Activated B cell treated with CpG ODN at 0.5 μM for 24 hours (primary cell): ENCODE measurements at regions not wholly inside any gene's neighbourhood (a gene's known extent, or its start where the extent isn't known, plus 50 kb on each side); places are given as distances from the start of the nearest gene placed in this dataset.

Source experiments
- ATAC-seq: fragments of 200-7000 bp; cut with Tn5 transposase; one replicate; pipeline ENCODE4 v1.10.0; 2021; ENCODE audit warnings: low read depth, mild to moderate bottlenecking, moderate library complexity
- CTCF ChIA-PET: fragments of 350-600 bp; sonication (Branson Sonifier 250); formaldehyde crosslinking; loops from one replicate; lab custom pipeline; 2021; ENCODE audit warnings: antibody characterized with exemption; lab: Charles Lee
- POLR2A ChIA-PET: fragments of 350-600 bp; sonication (Branson Sonifier 250); formaldehyde crosslinking; loops from one replicate; lab custom pipeline; 2021; ENCODE audit warnings: antibody characterized with exemption; lab: Charles Lee
- DNase-seq: peaks from one replicate; pipeline ENCODE4 v3.0.0; 2022
- H3K27ac Mint-ChIP-seq: one replicate; pipeline ENCODE4 v1.8.0; 2020; ENCODE audit warnings: mixed read lengths
- H3K27me3 Mint-ChIP-seq: one replicate; pipeline ENCODE4 v1.8.0; 2021; ENCODE audit warnings: mixed read lengths
- H3K36me3 Mint-ChIP-seq: one replicate; pipeline ENCODE4 v1.8.0; 2021; ENCODE audit warnings: low read depth, mixed read lengths
- H3K4me1 Mint-ChIP-seq: one replicate; pipeline ENCODE4 v1.8.0; 2021; ENCODE audit warnings: mixed read lengths
- H3K4me3 Mint-ChIP-seq: one replicate; pipeline ENCODE4 v1.8.0; 2020; ENCODE audit warnings: mild to moderate bottlenecking, mixed read lengths
- H3K9me3 Mint-ChIP-seq: one replicate; pipeline ENCODE4 v1.8.0; 2020; ENCODE audit warnings: mixed read lengths
- intact Hi-C: fragments of 100-400 bp; cut with micrococcal nuclease; formaldehyde crosslinking; loops from one replicate; pipeline ENCODE4 v1.15.1; 2024
- TF ChIP-seq, protein P1 (sequence below): fragments of 200-600 bp; IDR thresholded peaks from one replicate; pipeline ENCODE4 v1.8.0; 2022; ENCODE audit warnings: antibody characterized with exemption, mild to moderate bottlenecking

DNA sequence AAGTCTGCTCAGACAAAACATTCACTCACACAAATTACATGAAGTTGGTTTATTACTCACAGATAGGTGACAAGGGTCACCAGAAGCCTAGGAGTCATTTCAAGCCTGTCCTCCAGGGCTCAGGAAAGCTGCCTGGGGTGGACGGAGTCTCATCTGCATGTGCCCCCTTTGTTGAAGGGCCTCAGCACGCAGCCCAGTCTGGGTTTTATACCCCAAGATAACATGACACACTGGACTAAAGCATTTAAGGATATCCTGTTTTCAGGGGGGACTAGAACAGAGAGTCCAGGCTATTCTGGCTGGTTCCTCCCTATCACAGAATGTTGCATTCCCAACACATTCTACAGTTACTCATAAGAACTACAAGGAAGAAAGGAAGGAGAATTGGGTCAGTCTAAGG lies 164.7 kb downstream of the MREG start:
- ATAC-seq: no peak
- Mint-ChIP-seq H3K27me3 (peaks cover 2% of the 10 kb centered on the region), H3K4me3 (no peak overlapping the region), H3K36me3 (no peaks in the 10 kb centered on the region), H3K9me3 (peaks cover 2% of the 10 kb centered on the region), H3K27ac (no peak overlapping the region), H3K4me1 (peaks cover 6% of the 10 kb centered on the region)
- DNase-seq: no peak
- TF ChIP-seq, protein P1, sequence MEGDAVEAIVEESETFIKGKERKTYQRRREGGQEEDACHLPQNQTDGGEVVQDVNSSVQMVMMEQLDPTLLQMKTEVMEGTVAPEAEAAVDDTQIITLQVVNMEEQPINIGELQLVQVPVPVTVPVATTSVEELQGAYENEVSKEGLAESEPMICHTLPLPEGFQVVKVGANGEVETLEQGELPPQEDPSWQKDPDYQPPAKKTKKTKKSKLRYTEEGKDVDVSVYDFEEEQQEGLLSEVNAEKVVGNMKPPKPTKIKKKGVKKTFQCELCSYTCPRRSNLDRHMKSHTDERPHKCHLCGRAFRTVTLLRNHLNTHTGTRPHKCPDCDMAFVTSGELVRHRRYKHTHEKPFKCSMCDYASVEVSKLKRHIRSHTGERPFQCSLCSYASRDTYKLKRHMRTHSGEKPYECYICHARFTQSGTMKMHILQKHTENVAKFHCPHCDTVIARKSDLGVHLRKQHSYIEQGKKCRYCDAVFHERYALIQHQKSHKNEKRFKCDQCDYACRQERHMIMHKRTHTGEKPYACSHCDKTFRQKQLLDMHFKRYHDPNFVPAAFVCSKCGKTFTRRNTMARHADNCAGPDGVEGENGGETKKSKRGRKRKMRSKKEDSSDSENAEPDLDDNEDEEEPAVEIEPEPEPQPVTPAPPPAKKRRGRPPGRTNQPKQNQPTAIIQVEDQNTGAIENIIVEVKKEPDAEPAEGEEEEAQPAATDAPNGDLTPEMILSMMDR: no peak
- CTCF ChIA-PET: no interaction called here
- intact Hi-C loops: no loop called here
- POLR2A ChIA-PET: no interaction called here

DNA sequence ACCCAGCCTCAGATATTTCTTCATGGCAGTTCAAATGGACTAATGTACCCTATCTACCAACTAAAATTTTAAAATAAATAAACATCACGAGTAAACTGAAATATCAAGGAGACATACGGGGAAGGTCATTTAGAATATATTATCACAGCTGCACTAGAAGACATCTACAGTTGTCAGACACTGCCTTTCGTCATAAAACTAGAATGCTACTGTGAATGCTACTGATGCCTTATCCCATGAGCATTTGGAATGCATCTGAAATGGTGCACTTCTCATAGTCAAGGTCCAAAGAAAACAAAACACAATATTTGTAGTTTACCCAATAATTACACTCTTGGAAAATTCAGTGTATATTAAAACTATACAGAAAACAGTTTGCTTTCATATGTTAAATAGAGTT lies 165.2 kb downstream of the MREG start:
- CTCF ChIA-PET: no interaction called here
- POLR2A ChIA-PET: no interaction called here
- H3K27me3 Mint-ChIP-seq: peaks cover 2% of the 10 kb centered on the region
- H3K9me3 Mint-ChIP-seq: no peaks in the 10 kb centered on the region
- ATAC-seq (no peak), DNase-seq (no peak)
- peaks cover 6% of the 10 kb centered on the region for H3K4me1 Mint-ChIP-seq
- H3K4me3 Mint-ChIP-seq: no peak overlapping the region
- no peak overlapping the region for H3K27ac Mint-ChIP-seq
- H3K36me3 Mint-ChIP-seq: no peaks in the 10 kb centered on the region
- TF ChIP-seq, protein P1: no peak
- intact Hi-C loops: no loop called here

DNA sequence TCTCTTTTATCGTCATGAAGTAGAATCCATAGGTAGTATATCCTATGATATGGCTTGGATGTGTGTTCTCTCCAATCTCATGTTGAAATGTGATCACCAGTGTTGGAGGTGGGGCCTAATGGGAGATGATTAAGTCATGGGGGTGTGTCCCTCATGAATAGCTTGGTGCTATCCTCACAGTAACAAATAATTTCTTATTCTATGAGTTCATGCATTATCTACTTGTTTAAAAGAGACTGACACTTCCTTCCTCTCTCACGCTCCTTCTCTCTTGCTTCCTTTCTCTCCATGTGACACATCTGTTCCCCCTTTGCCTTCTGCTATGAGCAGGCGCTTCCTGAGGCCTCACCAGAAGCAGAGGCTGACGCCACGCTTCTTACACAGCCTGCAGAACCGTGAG lies 165.6 kb downstream of the MREG start:
- intact Hi-C loops: no loop called here
- ATAC-seq (no peak), DNase-seq (no peak)
- H3K27me3 Mint-ChIP-seq: peaks cover 2% of the 10 kb centered on the region
- H3K27ac Mint-ChIP-seq: no peak overlapping the region
- ChIA-PET POLR2A (no interaction called here), CTCF (no interaction called here)
- H3K4me3 Mint-ChIP-seq: no peak overlapping the region
- TF ChIP-seq, protein P1: no peak
- H3K36me3 Mint-ChIP-seq: no peaks in the 10 kb centered on the region
- H3K9me3 Mint-ChIP-seq: no peaks in the 10 kb centered on the region
- H3K4me1 Mint-ChIP-seq: peaks cover 6% of the 10 kb centered on the region

DNA sequence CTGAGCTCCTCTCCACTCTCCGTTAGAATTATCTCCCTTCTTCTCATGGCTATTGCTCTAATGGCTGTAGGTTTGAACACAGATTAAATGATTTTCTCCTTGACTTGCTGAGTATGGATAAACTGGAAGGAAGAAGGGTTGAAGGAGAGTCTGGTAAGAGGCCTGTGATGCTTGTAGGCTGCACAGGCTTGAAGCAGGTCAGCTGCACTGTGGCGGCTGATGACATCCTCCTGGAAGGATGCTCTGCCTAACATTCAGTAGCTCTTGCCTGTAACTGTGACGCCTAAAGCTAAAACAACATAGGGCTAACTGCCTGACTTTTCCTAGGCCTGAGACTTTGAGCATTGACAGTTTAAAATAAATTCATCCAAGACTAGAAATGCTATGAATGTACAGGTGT lies 166.3 kb downstream of the MREG start:
- ChIA-PET CTCF (no interaction called here), POLR2A (no interaction called here)
- Mint-ChIP-seq H3K36me3 (no peaks in the 10 kb centered on the region), H3K4me3 (no peak overlapping the region), H3K4me1 (peaks cover 6% of the 10 kb centered on the region), H3K27ac (no peak overlapping the region), H3K9me3 (no peaks in the 10 kb centered on the region), H3K27me3 (peaks cover 2% of the 10 kb centered on the region)
- intact Hi-C loops: no loop called here
- TF ChIP-seq, protein P1: no peak
- no peak for ATAC-seq
- DNase-seq: no peak

DNA sequence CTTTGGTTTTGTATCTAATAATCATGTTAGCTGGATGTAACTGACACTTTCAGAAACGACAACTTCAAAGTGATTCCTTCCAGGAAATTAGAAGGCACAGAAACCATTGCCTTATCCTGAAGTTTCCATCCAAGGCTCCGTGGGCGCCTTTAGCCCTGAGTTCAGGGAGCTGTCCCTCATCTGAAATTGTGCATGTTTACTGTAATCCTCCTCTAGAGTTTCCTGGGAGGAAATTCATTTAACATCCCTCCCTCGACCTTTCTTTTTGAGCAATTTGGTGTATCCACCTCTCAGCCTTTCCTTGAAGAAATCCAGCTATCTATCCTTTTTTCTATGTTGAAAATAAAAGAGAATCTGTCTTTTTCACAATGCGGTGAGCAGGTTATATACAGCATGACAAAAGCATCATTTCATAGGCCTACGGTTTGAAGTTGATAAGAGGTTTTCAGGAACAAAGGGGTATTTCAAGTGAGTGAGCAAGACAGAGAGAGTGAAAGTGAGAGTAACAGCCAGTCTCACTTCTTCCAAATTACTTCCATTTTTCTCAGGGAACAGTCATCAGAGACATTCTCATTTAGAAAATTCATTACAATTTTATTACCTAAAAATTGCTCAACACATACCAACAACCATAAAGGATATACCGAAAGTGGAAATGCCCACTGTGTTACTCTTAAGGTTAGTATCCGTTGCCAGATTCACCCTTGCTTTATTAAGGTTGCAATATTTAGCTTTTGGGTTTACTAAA lies 167.3 kb downstream of the MREG start:
- CTCF ChIA-PET: interaction anchor here (0.5 kb wide), 1 partner anchor 201 kb away, joined by 3 read pairs; no protein-coding TSS in a partner anchor

More for the DNA sequence above, 167.3 kb downstream of the MREG start:
- Mint-ChIP-seq H3K27me3 (peaks cover 2% of the 10 kb centered on the region), H3K27ac (peak overlapping the region; percentile 36), H3K4me1 (peaks cover 6% of the 10 kb centered on the region), H3K9me3 (no peaks in the 10 kb centered on the region), H3K4me3 (no peak overlapping the region), H3K36me3 (no peaks in the 10 kb centered on the region)
- DNase-seq (no peak), ATAC-seq (peak; percentile 40)
- TF ChIP-seq, protein P1: no peak
- intact Hi-C loops: no loop called here
- POLR2A ChIA-PET: no interaction called here
